IPS-NIHi11 (cell line): ENCODE measurements at regions not wholly inside any gene's neighbourhood (a gene's known extent, or its start where the extent isn't known, plus 50 kb on each side); places are given as distances from the start of the nearest gene placed in this dataset.

Source experiments
- DNase-seq: peaks from one replicate; pipeline ENCODE4 v3.0.0; 2012; ENCODE audit warnings: mixed read lengths, low spot score

- DNase-seq = no peak
Observed at GRCh38 chr1:91575909-91576519, 75.4 kb downstream of the CDC7 start.

- no peak for DNase-seq
Observed at GRCh38 chr1:91578320-91579109, 77.9 kb downstream of the CDC7 start.

- no peak for DNase-seq
Observed at GRCh38 chr1:91579658-91580228, 79.1 kb downstream of the CDC7 start.

GRCh38 chr1:91582431-91582921, 81.8 kb downstream of the CDC7 start:
- no peak for DNase-seq

- no peak for DNase-seq
Observed at GRCh38 chr1:91583326-91583755, 82.7 kb downstream of the CDC7 start.

GRCh38 chr1:91584309-91584708, 83.7 kb downstream of the CDC7 start:
- no peak for DNase-seq

GRCh38 chr1:91584878-91585277, 84.2 kb downstream of the CDC7 start:
- DNase-seq = no peak

GRCh38 chr1:91585502-91585901, 84.9 kb downstream of the CDC7 start:
- no peak for DNase-seq

GRCh38 chr1:91585982-91586381, 85.3 kb downstream of the CDC7 start:
- DNase-seq = no peak

GRCh38 chr1:91589437-91589836, 88.8 kb downstream of the CDC7 start:
- no peak for DNase-seq

- no peak for DNase-seq
Observed at GRCh38 chr1:91591175-91591974, 90.7 kb downstream of the CDC7 start.

- DNase-seq = no peak
Observed at GRCh38 chr1:91592716-91593477, 92.2 kb downstream of the CDC7 start.

GRCh38 chr1:91594383-91595055, 93.9 kb downstream of the CDC7 start:
- DNase-seq = no peak

GRCh38 chr1:91596474-91596873, 95.8 kb downstream of the CDC7 start:
- no peak for DNase-seq

GRCh38 chr1:91597215-91597614, 96.6 kb downstream of the CDC7 start:
- DNase-seq = no peak

GRCh38 chr1:91600431-91601337, 100.0 kb downstream of the CDC7 start:
- DNase-seq = no peak

GRCh38 chr1:91601554-91602376, 101.1 kb downstream of the CDC7 start:
- no peak for DNase-seq

- no peak for DNase-seq
Observed at GRCh38 chr1:91603409-91603808, 102.8 kb downstream of the CDC7 start.

GRCh38 chr1:91604632-91605031, 104.0 kb downstream of the CDC7 start:
- DNase-seq = no peak
